ENCODE measurements at regions not wholly inside any gene's neighbourhood (a gene's known extent, or its start where the extent isn't known, plus 50 kb on each side); places are given as distances from the start of the nearest gene placed in this dataset.

- DNase-seq (ENCODE audit: low read depth): no peak
These were observed 124.4 kb downstream of the FBXO15 start for GRCh38 chr18:74023220-74023619.

DNA sequence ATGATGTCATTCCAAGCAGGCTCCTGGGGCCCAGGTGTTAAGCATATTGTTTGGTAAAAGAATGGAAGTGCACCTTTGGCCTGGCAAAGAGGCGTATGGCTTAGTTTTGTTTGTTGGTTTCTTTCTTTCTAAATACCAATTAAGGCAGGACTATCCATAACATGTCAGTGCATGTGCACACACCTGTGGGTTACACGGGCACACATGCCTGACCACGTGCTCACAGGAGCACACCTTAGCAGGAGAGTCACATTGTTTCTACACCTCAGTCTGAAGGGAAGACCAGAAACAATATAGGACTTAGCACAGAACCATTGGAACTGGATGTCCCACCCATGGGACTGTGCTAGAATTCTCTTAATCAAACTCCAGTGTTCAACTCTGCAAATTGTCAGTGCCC lies 127.8 kb downstream of the FBXO15 start:
- DNase-seq (ENCODE audit: low read depth): no peak

DNA sequence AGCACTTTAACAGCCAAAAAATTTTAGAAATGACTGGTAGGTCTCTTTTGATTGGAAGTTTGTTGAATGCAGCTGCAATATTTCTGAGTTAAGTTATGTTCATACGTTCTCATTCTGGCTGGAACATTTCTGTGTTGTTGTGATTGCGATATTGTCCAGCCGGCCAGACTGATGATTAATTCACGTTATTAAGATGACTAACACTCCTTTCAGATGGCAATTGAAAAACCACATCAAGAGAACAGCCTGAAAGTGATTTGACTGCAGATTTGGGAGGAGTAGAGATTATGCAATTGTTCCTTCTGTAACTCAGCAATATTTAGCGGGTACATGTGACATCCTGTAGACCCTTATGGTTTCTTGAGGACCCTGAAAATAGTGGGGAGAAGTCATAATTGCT lies 133.7 kb downstream of the FBXO15 start:
- peak; percentile 72 for DNase-seq (ENCODE audit: low read depth)

DNA sequence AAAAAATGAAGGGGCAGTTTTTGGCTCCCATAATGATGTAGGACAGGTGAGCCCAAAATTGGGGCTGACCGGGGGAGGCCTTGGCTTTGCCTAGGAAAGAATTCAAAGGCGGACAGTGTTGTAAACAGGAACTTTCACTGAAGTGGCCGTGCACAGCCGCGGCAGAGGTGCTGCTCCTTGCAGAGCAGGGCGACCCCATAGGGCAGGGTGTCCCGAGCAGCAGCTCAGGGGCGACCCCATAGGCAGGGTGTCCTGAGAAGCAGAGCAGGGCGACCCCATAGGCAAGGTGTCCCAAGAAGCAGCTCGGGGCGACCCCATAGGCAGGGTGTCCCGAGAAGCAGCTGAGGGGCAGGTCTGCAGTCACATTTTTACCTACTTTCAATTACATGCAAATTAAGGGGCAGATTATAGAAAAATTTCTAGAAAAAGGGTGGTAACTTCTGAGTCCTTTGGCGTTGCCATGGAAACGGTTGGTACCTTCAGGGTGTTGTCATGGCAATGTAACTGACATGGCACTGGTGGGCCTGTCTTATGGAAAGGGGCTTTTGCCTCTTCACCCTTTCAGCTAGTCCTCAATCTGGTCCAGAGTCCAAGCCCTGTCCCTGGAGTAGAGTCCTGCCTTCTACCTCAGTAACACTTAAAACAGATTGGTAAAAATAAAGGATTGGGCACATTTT lies 134.5 kb downstream of the FBXO15 start:
- no peak for DNase-seq (ENCODE audit: low read depth)

DNA sequence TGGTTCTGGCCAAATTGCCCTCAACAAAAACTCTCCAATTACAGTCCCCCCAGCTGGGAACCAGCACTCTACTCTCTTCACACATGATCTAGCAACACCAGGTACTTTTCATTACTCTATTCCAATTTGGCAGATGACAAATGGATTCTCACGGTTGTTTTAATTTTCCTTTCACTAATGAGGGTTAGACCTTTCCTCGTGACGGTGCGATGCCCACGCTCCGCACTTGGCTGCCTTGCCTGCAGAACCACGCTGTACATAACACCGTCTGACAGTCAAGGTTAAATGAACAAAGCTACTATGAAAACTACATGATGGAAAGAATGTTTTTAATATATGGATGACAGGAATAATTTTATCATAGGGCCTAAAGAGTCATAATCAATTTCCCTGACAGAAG lies 141.5 kb downstream of the FBXO15 start:
- DNase-seq (ENCODE audit: low read depth): no peak

DNA sequence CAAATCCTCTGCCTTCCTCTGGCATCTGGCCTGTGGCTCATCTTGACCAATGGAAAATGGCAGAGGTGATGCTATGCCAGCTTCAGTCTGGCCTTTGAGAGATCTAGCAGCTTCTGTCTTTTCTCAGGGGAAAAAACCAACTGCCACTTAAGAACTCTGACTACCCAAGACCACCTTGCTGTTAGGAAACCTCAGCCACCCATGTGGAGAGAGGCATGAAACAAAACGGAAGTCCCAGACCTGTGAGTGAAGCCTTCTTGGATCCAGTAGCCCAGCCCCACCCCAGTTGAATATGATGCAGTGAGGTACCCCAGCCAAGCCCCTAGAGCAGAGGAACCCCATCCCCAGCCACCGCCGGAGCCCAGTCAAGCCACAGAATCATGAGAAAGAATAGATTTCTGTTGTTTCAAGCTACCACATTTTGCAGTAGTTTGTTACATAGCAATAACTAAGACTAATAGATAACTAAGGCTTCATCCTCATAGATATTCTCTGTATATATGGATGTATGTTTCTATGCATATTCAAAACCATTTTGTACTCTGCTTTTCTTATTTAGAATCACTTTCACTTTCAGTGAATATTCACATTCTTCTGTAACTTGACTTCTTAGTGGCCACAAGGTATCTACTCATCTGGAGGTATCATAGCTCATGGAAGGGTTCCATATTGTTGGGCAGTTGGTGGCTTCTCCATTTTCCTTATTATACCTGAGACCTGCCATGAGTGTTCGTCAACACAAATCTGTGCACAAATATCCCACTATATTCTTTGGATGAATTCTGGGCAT lies 142.1 kb downstream of the FBXO15 start:
- no peak for DNase-seq (ENCODE audit: low read depth)

DNA sequence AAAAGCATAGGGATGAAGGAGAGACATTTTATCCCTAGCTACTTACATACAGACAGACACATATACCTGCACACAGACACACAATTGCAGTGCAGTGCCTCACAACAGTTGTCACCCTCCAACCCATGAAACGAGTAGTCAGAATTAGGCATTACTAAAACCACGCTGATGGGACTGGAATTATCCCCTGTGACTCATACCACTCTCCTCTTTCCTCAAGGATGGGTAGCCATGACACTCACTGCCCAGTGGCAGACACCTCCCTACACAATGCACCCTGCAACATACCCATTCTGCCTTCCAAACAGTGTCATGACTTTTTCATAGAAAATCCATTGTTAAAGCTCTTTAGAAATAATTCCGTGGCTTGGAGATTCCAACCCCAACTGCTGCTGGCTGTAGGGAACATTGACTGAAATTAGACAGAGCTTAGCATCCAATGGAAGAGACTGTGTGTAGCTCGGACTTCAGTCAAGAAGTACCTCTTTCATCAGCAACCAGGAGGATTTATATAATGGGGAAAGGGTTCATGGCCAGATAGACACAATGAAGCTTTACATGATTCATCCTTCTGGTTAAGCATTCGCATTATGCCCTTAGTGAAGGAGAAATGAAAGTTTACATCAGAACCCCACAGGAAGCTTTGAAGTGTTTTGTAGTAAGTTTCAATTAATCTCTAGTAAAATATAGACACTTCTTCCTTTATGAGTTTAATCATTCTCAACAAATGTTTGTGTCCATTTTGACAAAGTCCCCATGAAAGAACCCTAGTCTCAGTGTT lies 155.2 kb downstream of the FBXO15 start:
- DNase-seq (ENCODE audit: low read depth): no peak

GRCh38 chr18:73991570-73991969 lies 156.1 kb downstream of the FBXO15 start:
- DNase-seq (ENCODE audit: low read depth): no peak

GRCh38 chr18:73990258-73990657 lies 157.4 kb downstream of the FBXO15 start:
- DNase-seq (ENCODE audit: low read depth): peak; percentile 49

- peak; percentile 70 for DNase-seq (ENCODE audit: low read depth)
These were observed 160.2 kb downstream of the FBXO15 start for GRCh38 chr18:73987247-73987980.

DNA sequence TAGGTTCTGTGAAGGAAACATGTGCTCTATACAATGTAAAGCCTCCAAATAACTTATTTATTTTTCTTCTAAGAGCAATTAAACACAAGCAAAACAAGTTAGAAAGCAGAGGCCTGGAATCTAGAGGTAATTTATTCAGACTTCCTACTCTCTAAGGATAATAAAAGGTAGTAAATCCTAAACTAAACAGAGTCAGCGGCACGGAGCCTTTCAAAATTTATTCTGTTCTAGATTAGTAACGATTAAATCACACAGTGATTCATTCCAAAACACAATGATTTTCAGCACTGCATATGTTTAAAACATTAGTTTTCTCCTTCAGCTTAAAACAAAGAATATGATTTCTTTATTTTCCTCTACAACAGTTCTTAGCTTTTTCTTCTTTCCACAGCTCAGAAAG lies 160.9 kb downstream of the FBXO15 start:
- peak; percentile 56 for DNase-seq (ENCODE audit: low read depth)

- DNase-seq (ENCODE audit: low read depth): no peak
These were observed 161.6 kb downstream of the FBXO15 start for GRCh38 chr18:73985855-73986625.

- DNase-seq (ENCODE audit: low read depth): no peak
These were observed 163.7 kb downstream of the FBXO15 start for GRCh38 chr18:73983970-73984369.

GRCh38 chr18:73983496-73983895 lies 164.1 kb downstream of the FBXO15 start:
- DNase-seq (ENCODE audit: low read depth): no peak

DNA sequence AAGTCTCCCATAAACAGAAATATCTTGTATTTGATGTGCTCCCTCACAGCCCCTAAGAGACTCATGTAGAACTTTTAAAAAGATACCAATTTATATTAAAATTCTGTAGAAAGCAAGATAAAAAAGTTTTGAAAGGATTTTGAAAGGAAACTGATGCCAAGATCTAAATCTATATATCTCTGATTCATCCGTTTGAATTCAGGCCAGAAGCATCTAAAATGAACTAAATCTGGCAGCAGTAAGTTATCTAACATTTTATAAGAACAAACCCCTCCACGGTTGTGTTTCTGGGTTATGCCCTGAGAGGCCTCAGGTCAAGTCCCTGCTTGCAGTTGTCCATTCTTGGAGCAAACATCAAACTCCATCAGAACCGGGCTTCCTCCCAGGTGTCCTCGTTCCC lies 165.8 kb downstream of the FBXO15 start:
- no peak for DNase-seq (ENCODE audit: low read depth)

- peak; percentile 50 for DNase-seq (ENCODE audit: low read depth)
These were observed 167.2 kb downstream of the FBXO15 start for GRCh38 chr18:73980289-73980979.

GRCh38 chr18:73979742-73980141 lies 167.9 kb downstream of the FBXO15 start:
- peak; percentile 80 for DNase-seq (ENCODE audit: low read depth)

- DNase-seq (ENCODE audit: low read depth): no peak
These were observed 171.2 kb downstream of the FBXO15 start for GRCh38 chr18:73976433-73976832.

- peak; percentile 68 for DNase-seq (ENCODE audit: low read depth)
These were observed 172.4 kb downstream of the FBXO15 start for GRCh38 chr18:73975266-73975665.

DNA sequence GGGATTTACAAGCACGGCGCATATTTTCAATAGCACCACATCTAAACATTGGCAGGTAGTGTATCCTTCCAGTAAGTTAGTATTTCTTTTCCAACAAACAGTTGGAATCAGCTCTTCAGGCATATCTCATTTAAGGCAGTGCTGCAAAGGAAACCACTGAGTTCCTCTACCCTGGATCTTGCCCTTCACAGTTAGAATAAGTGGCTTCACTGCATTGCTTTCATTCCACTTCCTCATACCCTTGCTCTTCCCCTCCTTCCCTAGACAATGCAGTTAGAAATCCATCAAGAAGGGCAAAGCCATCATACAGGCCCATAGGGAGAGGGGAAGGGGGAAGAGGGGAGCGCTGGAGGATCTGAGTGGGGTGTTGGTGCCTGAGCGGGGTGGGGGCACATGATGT lies 173.7 kb downstream of the FBXO15 start:
- no peak for DNase-seq (ENCODE audit: low read depth)

GRCh38 chr18:73966954-73967353 lies 180.7 kb downstream of the FBXO15 start:
- DNase-seq (ENCODE audit: low read depth): no peak

Data from M059J (cell line).